GM21576 (cell line): ENCODE measurements at regions not wholly inside any gene's neighbourhood (a gene's known extent, or its start where the extent isn't known, plus 50 kb on each side); places are given as distances from the start of the nearest gene placed in this dataset.

ENCODE experiments used
- ATAC-seq: cut with Tn5 transposase; IDR thresholded peaks from one replicate; pipeline ENCODE4 v1.9.1; 2021; ENCODE audit warnings: mild to moderate bottlenecking, moderate library complexity; ENCODE audit not compliant: unreplicated experiment

DNA sequence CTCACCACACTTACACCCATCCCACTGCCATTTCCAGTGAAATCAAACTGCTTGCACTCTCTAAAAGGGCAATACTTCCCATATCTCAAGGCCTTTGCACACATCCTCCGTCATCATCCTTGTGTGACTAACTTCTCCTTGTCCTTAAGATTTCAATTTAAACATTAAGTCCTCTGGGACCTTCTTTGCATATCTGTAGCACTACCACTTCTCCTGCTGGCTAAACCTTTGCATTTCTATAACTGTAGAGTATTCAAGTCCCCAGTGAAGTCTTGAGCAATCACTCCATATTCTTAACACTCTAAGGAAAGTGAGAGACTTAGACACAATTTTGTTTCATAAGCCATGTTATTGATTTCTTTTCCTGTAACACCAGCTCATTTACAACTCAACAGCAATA lies 136.8 kb upstream of the EPHA4 start:
- no peak for ATAC-seq

DNA sequence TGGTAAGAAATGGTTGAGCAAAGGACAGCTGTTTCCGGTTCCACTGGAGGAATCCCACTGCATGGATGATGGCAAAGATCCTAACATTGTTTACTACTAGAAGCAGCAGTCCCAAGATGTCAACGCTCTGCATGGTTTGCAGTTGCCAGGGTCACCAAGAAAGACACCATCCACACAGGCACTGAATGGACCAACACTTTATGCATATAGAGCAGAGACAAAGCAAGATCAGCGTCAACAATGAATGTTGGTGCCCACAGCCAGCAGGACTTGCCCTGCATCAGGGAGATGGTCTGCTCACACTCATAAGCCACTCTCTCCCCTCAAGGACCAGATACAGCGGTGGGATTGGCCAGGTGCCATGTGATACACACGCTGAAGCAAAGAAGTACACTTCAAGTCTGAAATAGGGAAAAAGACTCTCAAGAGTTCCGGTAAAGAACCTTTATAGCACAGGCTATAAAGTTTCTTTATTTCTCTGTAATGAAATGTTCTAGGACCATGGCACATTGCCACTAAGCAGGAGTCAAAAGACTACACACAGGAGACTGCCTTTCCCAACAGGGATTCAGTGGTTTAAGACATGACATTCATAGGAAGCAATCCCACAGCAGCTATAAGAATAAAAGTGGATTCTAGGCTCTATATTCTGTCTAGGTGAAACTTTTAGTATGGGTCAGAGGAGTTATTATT lies 133.2 kb upstream of the EPHA4 start:
- no peak for ATAC-seq

DNA sequence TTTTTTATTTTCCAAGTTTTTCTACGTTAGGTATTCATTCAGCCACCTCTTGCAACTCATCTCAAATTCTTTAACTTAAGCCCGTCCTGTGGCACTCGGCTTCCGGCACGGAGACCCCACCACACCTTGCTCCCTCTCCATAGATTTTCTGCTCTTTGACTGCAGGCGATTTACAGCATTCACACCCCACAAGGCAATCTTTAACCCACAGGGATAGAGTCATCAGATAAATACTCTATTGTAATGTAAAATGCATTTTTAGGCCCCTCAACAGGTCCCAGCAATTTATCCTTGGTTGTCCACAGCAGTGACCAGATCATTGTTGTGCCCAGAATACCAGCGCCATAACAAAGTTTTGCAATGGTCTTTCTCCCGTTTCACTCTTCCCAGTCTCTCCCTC lies 132.3 kb upstream of the EPHA4 start:
- no peak for ATAC-seq

DNA sequence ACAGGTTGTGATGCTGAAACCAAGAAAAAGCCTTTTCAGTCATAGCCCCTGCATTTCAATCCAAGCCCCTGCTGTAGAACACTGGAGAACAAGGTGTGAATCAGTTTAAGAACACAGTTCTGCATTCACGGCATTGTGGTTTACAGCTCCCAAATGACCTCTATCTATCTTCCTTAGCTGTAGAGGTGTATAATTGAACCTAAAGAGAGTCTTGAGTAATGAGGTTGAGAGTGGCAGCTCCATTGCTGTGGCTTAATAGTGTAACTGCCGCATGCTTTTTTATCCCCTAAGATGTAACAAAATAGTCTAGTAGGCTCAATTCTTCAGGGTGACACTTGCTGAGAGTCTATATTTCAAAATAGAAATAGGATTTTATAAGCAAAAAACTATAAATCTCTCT lies 121.3 kb upstream of the EPHA4 start:
- ATAC-seq = no peak

DNA sequence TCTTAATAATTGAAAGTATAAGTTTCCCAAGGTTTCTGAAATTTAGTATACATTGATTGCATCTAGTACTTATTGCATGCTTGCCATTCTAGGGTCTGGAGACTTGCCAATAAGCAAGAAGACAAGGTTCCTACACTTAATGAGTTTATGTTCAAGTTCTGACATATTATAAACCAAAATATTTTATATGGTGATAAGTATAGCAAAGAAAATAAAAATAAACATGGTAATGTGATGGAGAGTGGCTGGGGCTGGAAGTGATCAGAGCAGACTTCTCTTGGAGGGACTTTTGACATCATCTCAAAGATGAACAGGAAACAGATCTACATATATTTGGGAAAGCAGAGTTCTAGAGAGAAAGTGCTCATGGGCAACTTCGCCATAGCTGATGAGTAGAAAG lies 119.5 kb upstream of the EPHA4 start:
- ATAC-seq = no peak

DNA sequence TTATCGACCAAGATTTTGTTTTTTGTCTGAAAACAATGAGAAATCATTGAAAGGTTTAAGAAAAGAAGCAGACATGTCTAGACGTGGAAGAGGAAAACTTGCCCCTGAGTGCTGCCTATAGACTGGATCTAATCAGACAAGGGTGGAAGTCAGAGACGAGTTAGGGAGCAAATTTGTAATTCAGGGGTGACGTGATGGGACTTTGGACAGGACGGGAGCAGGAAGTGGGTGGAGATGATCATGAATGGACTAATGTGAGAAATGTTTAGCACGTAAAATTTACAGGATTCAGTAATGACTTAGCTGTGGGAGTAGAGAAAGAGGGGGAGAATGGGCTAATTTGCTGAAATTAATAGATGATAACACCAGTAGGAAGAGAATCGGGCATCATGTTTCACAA lies 117.0 kb upstream of the EPHA4 start:
- ATAC-seq = no peak

DNA sequence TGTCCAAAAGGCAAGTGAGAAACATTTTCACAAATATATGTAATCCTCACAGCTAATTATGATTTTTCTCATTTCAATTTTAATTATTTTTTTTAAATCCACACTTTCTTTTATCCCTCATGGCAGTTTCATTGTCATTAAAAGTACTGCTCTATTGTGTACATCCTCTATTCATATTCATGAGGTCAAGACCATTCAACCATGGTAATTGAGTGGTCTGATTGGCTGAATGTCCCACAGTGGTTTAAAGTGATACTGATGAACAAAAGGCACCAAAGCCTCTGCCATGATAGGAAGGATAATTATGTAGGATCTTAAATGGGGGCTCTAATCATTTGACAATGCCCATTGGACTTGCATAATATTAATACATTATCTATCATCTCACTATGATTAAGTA lies 108.4 kb upstream of the EPHA4 start:
- no peak for ATAC-seq

DNA sequence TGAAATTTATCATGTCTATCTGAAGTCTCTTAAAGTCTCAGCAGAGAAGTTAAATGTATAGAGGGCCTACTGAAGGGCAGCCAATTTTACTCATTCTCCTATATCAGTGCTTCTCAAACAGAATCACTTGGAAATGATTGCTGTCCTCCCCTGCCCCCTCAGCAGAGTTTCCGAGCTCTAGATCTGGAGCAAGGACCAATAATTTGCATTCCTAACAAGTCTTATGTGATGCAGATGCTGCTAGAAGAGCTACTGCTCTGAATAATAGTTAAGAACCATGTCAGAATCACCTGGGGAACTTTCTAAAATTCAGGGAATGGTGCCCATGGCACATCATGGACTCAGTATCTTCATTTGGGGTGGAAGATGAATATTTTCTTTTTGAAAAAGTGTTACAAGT lies 105.6 kb upstream of the EPHA4 start:
- ATAC-seq = no peak

DNA sequence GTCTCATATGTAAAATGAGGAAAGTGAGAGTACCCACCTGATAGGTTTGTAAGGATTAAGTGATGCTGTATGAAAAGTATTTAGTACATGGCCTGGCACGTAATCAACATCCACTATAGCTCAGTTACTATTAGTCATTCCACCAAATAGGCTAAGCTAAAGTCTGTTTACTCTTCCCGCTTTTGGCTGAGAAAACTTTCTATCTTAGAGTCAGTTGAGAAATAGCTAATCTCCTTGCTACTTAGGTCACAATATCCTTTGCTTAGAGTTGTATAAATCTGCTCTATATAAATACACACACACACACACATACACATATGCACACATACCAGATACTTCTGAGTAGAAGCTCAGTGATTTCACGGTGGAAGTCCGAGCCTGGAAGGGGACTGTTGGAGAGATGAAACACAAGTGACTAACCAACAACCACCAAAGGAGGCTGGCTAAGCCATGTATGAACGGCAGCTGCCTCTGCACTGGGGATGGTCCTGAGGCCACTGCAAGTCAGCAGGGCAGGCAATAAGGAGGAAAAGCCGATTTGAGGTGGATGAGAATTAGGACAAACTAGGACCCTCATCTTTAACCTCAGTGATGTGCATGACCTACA lies 104.6 kb upstream of the EPHA4 start:
- no peak for ATAC-seq

DNA sequence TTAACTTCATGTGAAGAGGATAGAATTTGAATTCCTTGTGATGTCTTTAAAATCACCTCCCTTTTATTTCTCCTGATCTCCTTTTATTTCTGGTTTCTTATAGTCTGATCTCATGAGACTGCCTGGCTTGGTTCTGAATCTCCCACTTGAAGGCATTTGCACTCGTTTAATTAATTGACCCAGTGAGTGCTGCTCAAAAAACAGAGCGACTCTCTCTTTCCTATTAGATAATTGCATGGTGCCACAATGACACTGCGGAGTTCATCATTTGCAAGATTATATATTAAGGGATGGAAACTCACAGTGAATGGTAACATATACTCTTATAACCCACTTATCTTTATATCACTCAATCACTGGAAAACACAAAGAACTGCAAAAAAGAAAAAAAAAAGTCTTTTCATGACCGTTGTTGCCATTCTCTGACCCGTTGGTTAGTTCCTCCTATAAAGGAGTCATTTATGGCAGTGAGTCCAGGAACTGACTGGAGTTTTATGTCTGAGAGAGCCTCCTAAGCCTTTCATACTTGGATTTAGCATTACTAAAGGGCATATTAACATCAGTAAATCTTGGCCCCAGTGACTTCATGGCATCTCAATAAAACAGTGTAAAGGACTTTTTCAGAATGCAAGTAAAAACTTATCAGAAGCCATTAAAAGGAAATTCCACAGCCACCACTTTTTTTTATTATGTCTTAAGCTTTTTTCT lies 103.3 kb upstream of the EPHA4 start:
- no peak for ATAC-seq

DNA sequence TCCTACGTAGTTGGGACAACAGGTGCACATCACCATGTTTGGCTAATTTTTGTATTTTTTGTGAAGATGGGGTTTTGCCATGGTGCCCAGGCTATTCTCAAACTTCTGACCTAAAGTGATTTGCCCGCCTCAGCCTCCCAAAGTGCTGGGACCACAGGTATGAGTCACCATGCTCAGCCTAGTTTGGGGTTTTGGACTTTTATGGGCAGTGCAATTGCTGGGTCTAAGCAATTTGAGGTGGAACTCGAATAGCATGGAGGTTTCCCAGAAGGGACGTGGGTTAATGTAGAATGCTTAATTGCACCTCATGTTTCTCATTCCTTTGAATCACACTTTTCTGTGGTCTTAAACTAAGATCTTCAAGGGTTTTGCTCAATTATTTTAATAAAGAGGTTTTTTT lies 102.3 kb upstream of the EPHA4 start:
- no peak for ATAC-seq

DNA sequence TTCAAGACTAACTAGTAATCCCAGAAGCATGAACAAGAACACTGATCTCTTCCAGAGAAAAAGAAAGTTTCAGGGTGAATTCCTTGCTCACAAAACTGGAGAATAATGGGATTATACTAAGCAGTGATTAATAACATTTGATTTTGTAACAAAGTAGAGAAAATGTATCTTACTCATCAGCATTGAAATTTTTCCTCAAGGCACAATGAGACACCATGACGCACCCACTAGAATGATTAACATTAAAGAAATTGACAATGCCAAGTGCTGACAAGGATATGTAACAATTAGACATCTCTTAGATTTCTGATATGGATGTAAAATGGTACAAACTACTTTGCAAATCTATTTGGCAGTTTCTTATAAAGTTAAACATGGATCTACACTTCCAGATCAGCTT lies 101.1 kb upstream of the EPHA4 start:
- no peak for ATAC-seq

DNA sequence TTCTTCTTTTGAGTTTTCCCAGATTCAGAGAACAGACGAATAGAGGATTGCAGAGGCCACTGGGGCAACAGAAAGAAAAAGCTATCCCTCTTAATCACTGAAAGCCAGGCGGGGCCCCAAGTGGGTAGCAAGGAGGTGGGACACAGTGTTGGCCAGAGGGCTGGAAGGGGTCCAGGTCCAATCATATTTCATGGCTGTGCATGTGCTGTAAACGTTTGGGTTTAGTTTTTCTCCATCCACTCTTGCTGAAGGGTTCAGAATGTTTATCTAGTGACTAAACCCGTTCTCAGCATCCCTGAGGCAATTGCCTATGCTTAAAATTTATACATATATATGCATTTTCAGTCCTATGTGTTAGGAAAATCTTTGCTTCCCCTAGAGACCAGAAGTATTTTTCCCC lies 99.4 kb upstream of the EPHA4 start:
- ATAC-seq = no peak

DNA sequence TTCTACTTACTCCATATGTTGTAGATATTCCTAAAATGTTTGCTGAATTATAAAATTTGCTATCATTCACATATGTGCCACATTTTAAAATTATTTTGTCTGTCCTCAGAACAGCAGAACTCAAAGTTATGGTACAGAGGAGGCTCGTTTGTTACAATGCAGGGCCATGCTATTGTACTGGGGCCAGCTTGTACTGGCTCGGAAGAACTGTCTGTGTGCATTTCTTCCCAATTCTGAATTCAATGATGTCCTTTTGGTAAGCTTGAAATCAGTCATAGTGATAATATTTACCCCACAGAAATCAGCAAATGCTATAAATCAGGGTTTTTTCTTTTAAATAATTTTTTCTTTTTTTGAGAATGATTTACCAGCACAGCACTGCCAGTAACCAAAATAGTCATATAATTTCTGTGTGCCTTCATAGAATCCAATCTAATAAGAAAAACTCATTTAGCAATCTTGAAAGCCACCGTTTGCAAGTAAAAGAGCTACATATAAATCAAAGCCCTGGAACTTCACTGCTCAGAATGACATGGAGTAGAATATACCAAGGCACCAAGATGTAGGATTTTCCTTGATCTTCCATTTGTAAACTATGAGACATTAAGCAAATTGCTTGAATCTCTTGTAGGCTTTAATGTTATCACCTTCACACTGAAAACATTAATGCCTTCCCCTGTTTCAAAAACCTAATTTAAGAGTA lies 90.7 kb upstream of the EPHA4 start:
- no peak for ATAC-seq

DNA sequence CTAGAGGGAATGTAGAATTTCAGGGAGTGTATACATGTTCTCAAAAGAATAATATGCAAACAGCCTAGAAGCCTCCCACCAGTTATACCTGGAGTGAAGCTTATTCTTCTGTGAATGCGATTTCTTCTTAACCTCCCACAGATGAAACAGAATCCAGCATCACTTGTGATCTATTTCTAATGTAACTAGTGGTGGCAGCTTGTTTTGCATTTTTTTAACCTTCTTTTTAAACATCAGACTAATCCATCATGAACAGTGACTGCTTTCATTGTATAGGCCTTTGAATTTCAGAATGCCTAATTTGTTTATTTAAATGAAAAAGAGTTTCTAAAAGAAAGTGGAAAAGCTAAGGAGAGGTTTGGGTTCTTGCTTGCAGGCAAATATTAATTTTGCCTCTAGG lies 85.7 kb upstream of the EPHA4 start:
- ATAC-seq = no peak

DNA sequence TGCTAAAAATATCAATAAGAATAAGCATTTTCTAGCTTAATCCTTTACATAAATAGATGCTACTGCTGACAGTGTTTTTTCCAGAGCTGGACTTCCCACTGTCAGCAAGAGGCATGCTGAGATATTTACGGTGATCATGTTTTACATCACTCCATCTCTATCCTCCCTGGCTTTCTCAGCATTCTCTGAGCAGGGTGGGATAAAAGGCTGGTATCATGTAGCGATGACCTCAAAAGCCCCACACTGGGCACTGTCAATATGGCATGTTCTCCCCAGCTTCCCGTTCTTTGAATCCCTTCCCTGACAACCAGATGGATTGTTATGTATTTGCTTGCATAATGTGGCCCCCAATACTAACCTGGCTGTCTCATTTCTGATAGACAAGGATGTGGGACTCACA lies 83.2 kb upstream of the EPHA4 start:
- ATAC-seq = no peak

DNA sequence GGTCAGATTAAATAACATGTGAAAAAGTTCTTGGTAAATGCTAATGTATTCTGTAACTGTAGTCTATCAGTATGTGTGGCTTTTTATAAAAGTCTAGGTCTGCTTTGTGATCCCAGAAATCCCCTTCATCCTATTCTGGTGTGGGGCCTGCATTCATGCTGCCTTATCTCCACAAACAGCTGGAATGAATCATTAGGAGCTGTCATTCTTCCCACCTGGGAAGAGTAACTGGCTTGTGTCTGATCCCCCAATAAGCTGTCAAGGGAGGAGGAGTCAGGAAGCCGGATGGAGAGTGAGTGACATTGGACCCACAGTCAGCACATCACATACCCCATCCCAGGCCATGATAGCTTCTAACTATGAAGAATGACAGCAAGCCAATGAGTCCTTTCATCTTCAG lies 81.1 kb upstream of the EPHA4 start:
- no peak for ATAC-seq

DNA sequence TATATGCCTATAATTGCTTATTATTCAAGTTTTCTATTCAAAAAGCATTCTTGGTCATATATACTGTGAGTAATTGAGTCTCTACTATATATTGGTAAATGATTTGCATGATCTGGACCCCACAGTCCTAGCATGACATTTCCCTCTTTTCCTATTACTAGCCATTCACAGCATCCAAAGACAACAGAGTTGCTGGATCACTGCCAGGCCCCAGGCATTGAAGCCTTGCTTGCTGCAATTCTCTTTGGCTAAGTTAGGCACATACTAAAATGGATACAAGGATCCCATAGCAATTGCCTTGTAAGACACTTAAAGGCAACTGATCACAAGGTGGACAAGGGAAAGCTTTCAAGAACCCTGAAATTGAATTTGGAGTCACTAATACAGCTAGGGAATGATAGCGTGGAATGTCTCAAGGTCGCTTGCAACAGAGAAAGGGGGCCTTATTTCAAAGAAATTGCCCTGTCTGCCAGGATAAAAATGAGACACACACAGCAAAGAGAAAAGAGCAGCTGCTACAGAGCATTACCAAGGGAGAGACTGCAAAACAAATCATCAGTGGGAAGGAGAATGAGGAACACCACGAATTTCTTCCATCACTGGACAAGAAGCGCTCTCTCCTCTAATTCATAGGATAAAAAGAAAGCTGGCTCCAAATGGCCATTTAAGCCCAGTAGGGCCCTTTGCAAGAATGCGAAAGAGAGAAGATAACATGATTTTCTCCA lies 77.1 kb upstream of the EPHA4 start:
- no peak for ATAC-seq

DNA sequence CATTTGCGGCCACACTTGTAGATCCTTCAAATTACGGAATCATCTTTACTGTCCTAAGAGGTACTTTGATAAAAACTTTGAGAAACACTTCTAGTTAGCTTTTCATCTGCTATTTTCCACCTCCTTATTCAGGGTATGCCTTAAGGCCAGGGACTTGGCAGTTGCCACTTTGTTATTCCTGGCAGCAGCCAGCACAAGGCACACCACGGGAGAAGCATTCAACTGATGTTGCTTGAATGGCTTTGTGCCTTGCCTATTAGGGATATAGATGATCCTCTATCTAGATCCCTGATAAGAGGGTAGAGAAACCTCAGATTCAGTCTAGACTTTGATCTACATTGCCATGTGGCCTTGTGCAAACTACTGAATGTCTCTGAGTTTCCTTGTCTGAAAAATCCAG lies 70.3 kb upstream of the EPHA4 start:
- no peak for ATAC-seq

DNA sequence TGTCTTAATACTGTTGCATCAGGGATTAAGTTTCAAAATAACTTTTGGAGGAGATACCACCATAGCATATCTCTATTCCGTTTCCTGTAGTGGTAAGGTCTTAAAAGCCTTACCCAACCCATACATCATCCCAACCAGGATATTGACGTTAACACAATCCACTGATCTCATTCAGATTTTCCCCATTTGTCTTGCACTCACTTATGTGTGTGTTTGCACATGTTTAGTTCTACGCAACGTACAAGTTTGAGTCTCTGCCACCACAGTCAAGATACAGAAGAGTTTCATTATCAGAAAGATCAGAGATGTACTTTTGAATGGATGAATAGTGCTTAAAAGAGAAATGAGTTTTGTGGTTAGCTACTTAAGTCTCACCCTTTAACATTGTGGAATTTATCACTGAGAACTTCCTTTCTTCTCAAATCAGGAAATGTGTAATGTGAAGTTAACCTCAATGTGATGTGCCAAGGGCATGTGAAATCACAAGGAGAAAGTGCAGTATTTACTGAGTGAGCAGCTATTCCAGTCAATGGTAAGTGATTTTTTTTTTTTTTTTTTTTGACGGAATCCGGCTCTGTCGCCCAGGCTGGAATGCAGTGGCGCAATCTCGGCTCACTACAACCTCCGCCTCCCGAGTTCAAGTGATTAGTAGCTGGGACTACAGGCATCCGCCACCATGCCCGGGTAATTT lies 69.2 kb upstream of the EPHA4 start:
- no peak for ATAC-seq

DNA sequence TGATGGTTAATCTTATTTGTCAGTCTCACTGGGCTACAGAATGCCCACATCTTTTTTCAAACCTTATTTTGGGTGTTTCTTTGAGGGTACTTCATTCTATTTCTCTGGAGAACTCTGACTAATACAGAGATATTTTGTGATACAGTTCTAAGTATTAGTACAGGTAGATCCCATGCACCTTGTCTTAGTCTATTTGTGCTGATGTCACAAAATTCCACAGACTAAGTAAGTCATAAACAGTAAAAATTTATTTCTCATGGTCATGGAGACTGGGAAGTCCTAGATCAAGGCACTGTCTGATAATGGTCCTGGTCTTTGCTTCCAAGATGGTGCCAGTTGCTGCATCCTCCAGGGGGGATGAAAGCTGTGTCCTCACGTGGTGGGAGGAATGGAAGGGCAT lies 68.6 kb upstream of the EPHA4 start:
- ATAC-seq = no peak
